ENCODE measurements at regions not wholly inside any gene's neighbourhood (a gene's known extent, or its start where the extent isn't known, plus 50 kb on each side); places are given as distances from the start of the nearest gene placed in this dataset.
"Not testable (repeated sequence)": the region's sequence is repeated elsewhere in the genome, so short reads cannot be mapped to it uniquely, and the experiment has no call there.

GRCh38 chr1:98325646-98326440 is 335.7 kb upstream of the SNX7 start:
- DNase-seq = no peak

- peak; percentile 58 to 82 for DNase-seq
Observed at GRCh38 chr1:98323906-98324358, 337.6 kb upstream of the SNX7 start.

- peak; percentile 79 to 90 for DNase-seq
Observed at GRCh38 chr1:98323388-98323787, 338.1 kb upstream of the SNX7 start.

- no peak for DNase-seq
Observed at GRCh38 chr1:98322966-98323365, 338.6 kb upstream of the SNX7 start.

GRCh38 chr1:98322086-98322485 is 339.4 kb upstream of the SNX7 start:
- DNase-seq = no peak

- no peak for DNase-seq
Observed at GRCh38 chr1:98321191-98321590, 340.3 kb upstream of the SNX7 start.

- peak in 1 of 2 donors; percentile 5 for DNase-seq
Observed at GRCh38 chr1:98316286-98316905, 345.1 kb upstream of the SNX7 start.

GRCh38 chr1:98315309-98315708 is 346.2 kb upstream of the SNX7 start:
- DNase-seq = no peak

GRCh38 chr1:98314601-98315000 is 346.9 kb upstream of the SNX7 start:
- no peak for DNase-seq

GRCh38 chr1:98306517-98307089 is 354.9 kb upstream of the SNX7 start:
- no peak for DNase-seq

GRCh38 chr1:98305362-98305761 is 356.2 kb upstream of the SNX7 start:
- no peak for DNase-seq

GRCh38 chr1:98304888-98305287 is 356.6 kb upstream of the SNX7 start:
- no peak for DNase-seq

- DNase-seq = no peak
Observed at GRCh38 chr1:98299861-98300260, 361.7 kb upstream of the SNX7 start.

- DNase-seq = no peak
Observed at GRCh38 chr1:98299313-98299712, 362.2 kb upstream of the SNX7 start.

GRCh38 chr1:98298319-98298718 is 363.2 kb upstream of the SNX7 start:
- DNase-seq = no peak

- DNase-seq = no peak
Observed at GRCh38 chr1:98296681-98297080, 364.8 kb upstream of the SNX7 start.

GRCh38 chr1:98294127-98294526 is 367.4 kb upstream of the SNX7 start:
- peak in 1 of 2 donors; percentile 9 for DNase-seq

- no peak for DNase-seq
Observed at GRCh38 chr1:98292994-98293393, 368.5 kb upstream of the SNX7 start.

GRCh38 chr1:98289311-98289710 is 368.5 kb upstream of the DPYD start:
- DNase-seq = no peak

- no peak for DNase-seq
Observed at GRCh38 chr1:98288494-98288893, 367.7 kb upstream of the DPYD start.

GRCh38 chr1:98287626-98288025 is 366.8 kb upstream of the DPYD start:
- DNase-seq = peak; percentile 9 to 65

- no peak for DNase-seq
Observed at GRCh38 chr1:98286656-98287055, 365.8 kb upstream of the DPYD start.

GRCh38 chr1:98285286-98285685 is 364.5 kb upstream of the DPYD start:
- not testable (repeated sequence) for DNase-seq

- DNase-seq = no peak
Observed at GRCh38 chr1:98280049-98280448, 359.2 kb upstream of the DPYD start.

Measured in inflammatory macrophage (primary cell).